IMR-90 (cell line): ENCODE measurements at regions not wholly inside any gene's neighbourhood (a gene's known extent, or its start where the extent isn't known, plus 50 kb on each side); places are given as distances from the start of the nearest gene placed in this dataset.

ENCODE experiments used
- ATAC-seq: fragments of 200-7000 bp; cut with Tn5 transposase; 2 replicates; pipeline ENCODE4 v1.9.1; 2020; ENCODE audit warnings: low read depth, mild to moderate bottlenecking, moderate library complexity
- BruUV-seq: library from RNA; stranded (reverse); fragments of 400-500 nt; replicated peaks from 2 replicates; lab custom pipeline; 2021; lab: Mats Ljungman, UMichigan
- CTCF ChIA-PET: fragments of 300-600 bp; formaldehyde crosslinking; extraction: SDS; loops from one replicate; lab custom pipeline; 2021; ENCODE audit warnings: antibody characterized with exemption; lab: Yijun Ruan, JAX
- POLR2A ChIA-PET: fragments of 300-600 bp; sonication (Branson Sonifier 250); formaldehyde crosslinking; loops from one replicate; lab custom pipeline; 2022; ENCODE audit warnings: antibody characterized with exemption; ENCODE audit not compliant: unreplicated experiment; lab: Charles Lee
- DNase-seq: peaks from one replicate; pipeline ENCODE4 v3.0.0; 2013
- H2AFZ ChIP-seq: replicated peaks from 2 replicates; pipeline ENCODE3; 2013; ENCODE audit warnings: low read length, mild to moderate bottlenecking; ENCODE audit not compliant: poor library complexity
- H2AK5ac ChIP-seq: 2 replicates; pipeline ENCODE4 v1.6.1; 2013; ENCODE audit warnings: low read depth, low read length, inconsistent platforms
- H2AK9ac ChIP-seq: replicated peaks from 2 replicates; pipeline ENCODE3; 2013; ENCODE audit warnings: mild to moderate bottlenecking, low read depth, low read length, moderate library complexity; ENCODE audit not compliant: poor library complexity
- H2BK120ac ChIP-seq: 2 replicates; pipeline ENCODE4 v1.6.1; 2013; ENCODE audit warnings: low read depth, low read length, inconsistent platforms
- H2BK15ac ChIP-seq: 3 replicates; pipeline ENCODE4 v1.6.1; 2013; ENCODE audit warnings: low read depth, low read length, inconsistent platforms
- H2BK20ac ChIP-seq: 2 replicates; pipeline ENCODE4 v1.6.1; 2013; ENCODE audit warnings: low read depth, mild to moderate bottlenecking, inconsistent platforms, low read length, moderate library complexity
- H2BK5ac ChIP-seq: 2 replicates; pipeline ENCODE4 v1.6.1; 2013; ENCODE audit warnings: mild to moderate bottlenecking, low read depth, low read length, inconsistent platforms; ENCODE audit not compliant: poor library complexity, severe bottlenecking
- H3K14ac ChIP-seq: replicated peaks from 2 replicates; pipeline ENCODE4 v1.6.1; 2013; ENCODE audit warnings: low read depth, low read length, inconsistent platforms
- H3K18ac ChIP-seq: 2 replicates; pipeline ENCODE4 v1.6.1; 2013; ENCODE audit warnings: low read depth, low read length, control low read depth
- H3K23ac ChIP-seq: 2 replicates; pipeline ENCODE4 v1.6.1; 2013; ENCODE audit warnings: low read depth, low read length, inconsistent platforms
- H3K27ac ChIP-seq: 2 replicates; pipeline ENCODE4 v1.5.1; 2013; ENCODE audit warnings: mild to moderate bottlenecking, control low read depth, low read length; ENCODE audit not compliant: insufficient read depth
- H3K27me3 ChIP-seq: 2 replicates; pipeline ENCODE4 v1.6.1; 2013; ENCODE audit warnings: low read length; ENCODE audit not compliant: control insufficient read depth, insufficient read depth
- H3K36me3 ChIP-seq: 2 replicates; pipeline ENCODE4 v1.6.1; 2013; ENCODE audit warnings: low read length, mixed read lengths; ENCODE audit not compliant: control insufficient read depth, insufficient read depth
- H3K4ac ChIP-seq: 2 replicates; pipeline ENCODE4 v1.6.1; 2013; ENCODE audit warnings: low read depth, low read length, inconsistent platforms
- H3K4me1 ChIP-seq: 2 replicates; pipeline ENCODE4 v1.6.1; 2013; ENCODE audit warnings: low read length, mixed read lengths; ENCODE audit not compliant: control insufficient read depth, insufficient read depth
- H3K4me2 ChIP-seq: 2 replicates; pipeline ENCODE4 v1.6.1; 2013; ENCODE audit warnings: low read depth, mild to moderate bottlenecking, control low read depth, low read length, moderate library complexity
- H3K4me3 ChIP-seq: 2 replicates; pipeline ENCODE4 v1.5.1; 2013; ENCODE audit warnings: low read depth, mild to moderate bottlenecking, control low read depth, low read length, moderate library complexity; ENCODE audit not compliant: insufficient read depth
- H3K56ac ChIP-seq: 2 replicates; pipeline ENCODE4 v1.6.1; 2013; ENCODE audit warnings: low read length, inconsistent platforms; ENCODE audit not compliant: insufficient read depth; ENCODE audit errors: extremely low read depth
- H3K79me1 ChIP-seq, 2 experiments: 2 replicates each; pipeline ENCODE4 v1.6.1; 2013; ENCODE audit warnings: low read length in 2 of 2, inconsistent platforms in 1 of 2, low read depth in 1 of 2
- H3K9ac ChIP-seq: 2 replicates; pipeline ENCODE4 v1.6.1; 2013; ENCODE audit warnings: low read depth, low read length, control low read depth
- H3K9me1 ChIP-seq: 2 replicates; pipeline ENCODE4 v1.6.1; 2013; ENCODE audit warnings: low read length, inconsistent platforms; ENCODE audit not compliant: insufficient read depth
- H3K9me3 ChIP-seq: 2 replicates; pipeline ENCODE4 v1.6.1; 2013; ENCODE audit warnings: low read length; ENCODE audit not compliant: control insufficient read depth, insufficient read depth
- H4K20me1 ChIP-seq: 2 replicates; pipeline ENCODE4 v1.6.1; 2013; ENCODE audit warnings: low read length, inconsistent platforms; ENCODE audit not compliant: insufficient read depth
- H4K5ac ChIP-seq: 2 replicates; pipeline ENCODE4 v1.6.1; 2013; ENCODE audit warnings: mild to moderate bottlenecking, low read depth, low read length, control low read depth
- H4K8ac ChIP-seq, 2 experiments: 2 replicates each; pipeline ENCODE4 v1.6.1; 2013; ENCODE audit warnings: low read depth in 2 of 2, low read length in 2 of 2, control low read depth in 1 of 2, inconsistent platforms in 1 of 2
- H4K91ac ChIP-seq: 2 replicates; pipeline ENCODE4 v1.6.1; 2013; ENCODE audit warnings: low read depth, low read length, inconsistent platforms; ENCODE audit not compliant: insufficient read depth
- BHLHE40 ChIP-seq: fragments of 150-350 bp; IDR thresholded peaks from 2 replicates; pipeline ENCODE4 v1.6.1; 2016; ENCODE audit warnings: mild to moderate bottlenecking, low read depth, low read length
- CEBPB ChIP-seq: IDR thresholded peaks from 2 replicates; pipeline ENCODE4 v1.6.1; 2012; ENCODE audit warnings: low read depth, low read length, improper control_type of control experiment
- CHD1 ChIP-seq: IDR thresholded peaks from 2 replicates; pipeline ENCODE4 v1.6.1; 2012; ENCODE audit warnings: low read depth, low read length, improper control_type of control experiment
- FOS ChIP-seq: fragments of 150-350 bp; IDR thresholded peaks from 2 replicates; pipeline ENCODE4 v1.6.1; 2016; ENCODE audit warnings: low read depth, low read length
- MAFK ChIP-seq: IDR thresholded peaks from 2 replicates; pipeline ENCODE4 v1.6.1; 2012; ENCODE audit warnings: low read depth, low read length, improper control_type of control experiment
- MAZ ChIP-seq: IDR thresholded peaks from 2 replicates; pipeline ENCODE4 v1.6.1; 2012; ENCODE audit warnings: low read depth, mild to moderate bottlenecking, low read length, improper control_type of control experiment, moderate library complexity, borderline replicate concordance
- MXI1 ChIP-seq: IDR thresholded peaks from 2 replicates; pipeline ENCODE4 v1.6.1; 2012; ENCODE audit warnings: low read depth, mild to moderate bottlenecking, low read length, moderate library complexity, borderline replicate concordance
- NFE2L2 ChIP-seq: fragments of 150-350 bp; IDR thresholded peaks from 2 replicates; pipeline ENCODE4 v1.6.1; 2016; ENCODE audit warnings: low read depth, mild to moderate bottlenecking, low read length
- POLR2A ChIP-seq: IDR thresholded peaks from 2 replicates; pipeline ENCODE4 v1.6.1; 2012; ENCODE audit warnings: mild to moderate bottlenecking, low read depth, low read length
- RAD21 ChIP-seq: IDR thresholded peaks from 2 replicates; pipeline ENCODE4 v1.6.1; 2012; ENCODE audit warnings: low read length, improper control_type of control experiment
- RCOR1 ChIP-seq: IDR thresholded peaks from 2 replicates; pipeline ENCODE4 v1.6.1; 2012; ENCODE audit warnings: mild to moderate bottlenecking, low read length, improper control_type of control experiment; ENCODE audit not compliant: insufficient replicate concordance
- RFX5 ChIP-seq: IDR thresholded peaks from 2 replicates; pipeline ENCODE4 v1.8.0; 2012; ENCODE audit warnings: low read depth, mild to moderate bottlenecking, low read length, moderate library complexity
- SMC3 ChIP-seq: fragments of 150-350 bp; IDR thresholded peaks from 2 replicates; pipeline ENCODE4 v1.6.1; 2016; ENCODE audit warnings: low read depth, mild to moderate bottlenecking, antibody characterized with exemption, low read length, moderate library complexity
- USF2 ChIP-seq: fragments of 150-350 bp; IDR thresholded peaks from 2 replicates; pipeline ENCODE4 v1.6.1; 2017; ENCODE audit warnings: mild to moderate bottlenecking, antibody characterized with exemption, low read length, low read depth
- WGBS, 2 experiments: methylation state at CpG; one replicate each; pipeline versions ENCODE4 v1.1.5 to v1.1.7; 2013; ENCODE audit warnings: missing lambda C conversion rate in 2 of 2; ENCODE audit not compliant: insufficient read length in 1 of 2; ENCODE audit errors: extremely low coverage in 2 of 2; 5-methylcytosine and 5-hydroxymethylcytosine counted together
- dilution Hi-C: fragments of 300-500 bp; cut with HindIII; formaldehyde crosslinking; loops from one replicate; pipeline ENCODE4 v1.14.3; 2018; ENCODE audit warnings: low sequenced_read_pairs; ENCODE audit not compliant: unreplicated experiment
- in situ Hi-C: fragments of 300-500 bp; cut with MboI; formaldehyde crosslinking; loops from 3 replicates; pipeline ENCODE4 v1.14.3; 2019; ENCODE audit warnings: low sequenced_read_pairs, inconsistent platforms, mixed read lengths
- intact Hi-C: fragments of 100-400 bp; cut with micrococcal nuclease; formaldehyde crosslinking; loops from 2 replicates; pipeline ENCODE4 v1.10.0; 2022
- TF ChIP-seq, protein P1 (sequence below): conservative IDR thresholded peaks from 2 replicates; pipeline ENCODE4 v1.5.1; 2012; ENCODE audit warnings: mild to moderate bottlenecking, low read depth, low read length, improper control_type of control experiment
- TF ChIP-seq, protein P2 (sequence below): fragments of 150-350 bp; IDR thresholded peaks from 2 replicates; pipeline ENCODE4 v1.6.1; 2016; ENCODE audit warnings: low read depth, mild to moderate bottlenecking, low read length, moderate library complexity, borderline replicate concordance

DNA sequence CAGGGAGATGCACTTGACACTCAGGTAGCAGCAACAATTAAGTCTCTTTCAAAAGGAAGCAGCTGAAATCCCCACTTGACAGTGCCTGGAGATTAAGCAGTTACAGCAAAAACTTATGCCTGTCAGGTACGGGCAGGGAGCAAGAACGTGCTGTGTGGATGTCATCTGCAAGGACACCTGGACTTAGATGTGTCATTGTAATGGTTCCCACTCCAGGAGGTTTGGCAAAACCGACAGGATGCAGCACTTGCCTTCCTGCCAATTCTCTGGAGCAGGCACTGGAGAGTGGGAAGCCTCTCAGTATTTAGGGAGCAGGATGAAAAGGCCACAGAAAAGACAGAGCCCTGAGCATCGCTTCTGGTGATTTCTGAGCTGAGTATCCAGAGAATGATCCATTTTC is 292.4 kb downstream of the PDCD6IP start:
- no TSS peak for BruUV-seq
- intact Hi-C loops, result no loop called here
- Histone ChIP-seq H3K18ac (no peak overlapping the region), H4K91ac (no peak overlapping the region), H3K36me3 (no peaks in the 10 kb centered on the region), H3K23ac (no peak overlapping the region), H2AK5ac (no peak overlapping the region), H3K4me3 (no peak overlapping the region), H3K9me1 (no peaks in the 10 kb centered on the region), H2AK9ac (no peak overlapping the region), H3K4me2 (no peak overlapping the region), H2AFZ (no peak overlapping the region), H3K79me1 (no peaks in the 10 kb centered on the region), H3K4me1 (no peaks in the 10 kb centered on the region), H2BK20ac (no peak overlapping the region), H3K14ac (no peak overlapping the region), H4K8ac (no peak overlapping the region), H3K9me3 (no peaks in the 10 kb centered on the region), H2BK5ac (no peak overlapping the region), H3K27me3 (no peaks in the 10 kb centered on the region), H3K4ac (no peak overlapping the region), H3K27ac (no peak overlapping the region), H2BK120ac (no peak overlapping the region), H2BK15ac (no peak overlapping the region), H4K5ac (no peak overlapping the region), H3K56ac (no peak overlapping the region), H3K9ac (no peak overlapping the region), H4K20me1 (no peaks in the 10 kb centered on the region)
- CTCF ChIA-PET, result no interaction called here
- WGBS, 2 experiments, result no CpG with 5 or more reads among the region's 4 CpGs
- in situ Hi-C loops, result no loop called here
- ATAC-seq (no peak), DNase-seq (no peak)
- POLR2A ChIA-PET, result no interaction called here
- no peak for TF ChIP-seq USF2
- TF ChIP-seq RAD21, result no peak
- TF ChIP-seq, protein P1, sequence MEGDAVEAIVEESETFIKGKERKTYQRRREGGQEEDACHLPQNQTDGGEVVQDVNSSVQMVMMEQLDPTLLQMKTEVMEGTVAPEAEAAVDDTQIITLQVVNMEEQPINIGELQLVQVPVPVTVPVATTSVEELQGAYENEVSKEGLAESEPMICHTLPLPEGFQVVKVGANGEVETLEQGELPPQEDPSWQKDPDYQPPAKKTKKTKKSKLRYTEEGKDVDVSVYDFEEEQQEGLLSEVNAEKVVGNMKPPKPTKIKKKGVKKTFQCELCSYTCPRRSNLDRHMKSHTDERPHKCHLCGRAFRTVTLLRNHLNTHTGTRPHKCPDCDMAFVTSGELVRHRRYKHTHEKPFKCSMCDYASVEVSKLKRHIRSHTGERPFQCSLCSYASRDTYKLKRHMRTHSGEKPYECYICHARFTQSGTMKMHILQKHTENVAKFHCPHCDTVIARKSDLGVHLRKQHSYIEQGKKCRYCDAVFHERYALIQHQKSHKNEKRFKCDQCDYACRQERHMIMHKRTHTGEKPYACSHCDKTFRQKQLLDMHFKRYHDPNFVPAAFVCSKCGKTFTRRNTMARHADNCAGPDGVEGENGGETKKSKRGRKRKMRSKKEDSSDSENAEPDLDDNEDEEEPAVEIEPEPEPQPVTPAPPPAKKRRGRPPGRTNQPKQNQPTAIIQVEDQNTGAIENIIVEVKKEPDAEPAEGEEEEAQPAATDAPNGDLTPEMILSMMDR, result no peak
- TF ChIP-seq CEBPB, result no peak
- no peak for TF ChIP-seq POLR2A
- TF ChIP-seq MAZ, result no peak
- no peak for TF ChIP-seq SMC3
- TF ChIP-seq, protein P2, sequence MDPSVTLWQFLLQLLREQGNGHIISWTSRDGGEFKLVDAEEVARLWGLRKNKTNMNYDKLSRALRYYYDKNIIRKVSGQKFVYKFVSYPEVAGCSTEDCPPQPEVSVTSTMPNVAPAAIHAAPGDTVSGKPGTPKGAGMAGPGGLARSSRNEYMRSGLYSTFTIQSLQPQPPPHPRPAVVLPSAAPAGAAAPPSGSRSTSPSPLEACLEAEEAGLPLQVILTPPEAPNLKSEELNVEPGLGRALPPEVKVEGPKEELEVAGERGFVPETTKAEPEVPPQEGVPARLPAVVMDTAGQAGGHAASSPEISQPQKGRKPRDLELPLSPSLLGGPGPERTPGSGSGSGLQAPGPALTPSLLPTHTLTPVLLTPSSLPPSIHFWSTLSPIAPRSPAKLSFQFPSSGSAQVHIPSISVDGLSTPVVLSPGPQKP, result no peak
- no peak for TF ChIP-seq RFX5
- no peak for TF ChIP-seq BHLHE40
- no peak for TF ChIP-seq MAFK
- TF ChIP-seq MXI1, result no peak
- TF ChIP-seq CHD1, result no peak
- TF ChIP-seq FOS, result no peak
- no peak for TF ChIP-seq NFE2L2
- no peak for TF ChIP-seq RCOR1
- dilution Hi-C loops, result no loop called here
